ENCODE measurements at regions not wholly inside any gene's neighbourhood (a gene's known extent, or its start where the extent isn't known, plus 50 kb on each side); places are given as distances from the start of the nearest gene placed in this dataset.

DNA sequence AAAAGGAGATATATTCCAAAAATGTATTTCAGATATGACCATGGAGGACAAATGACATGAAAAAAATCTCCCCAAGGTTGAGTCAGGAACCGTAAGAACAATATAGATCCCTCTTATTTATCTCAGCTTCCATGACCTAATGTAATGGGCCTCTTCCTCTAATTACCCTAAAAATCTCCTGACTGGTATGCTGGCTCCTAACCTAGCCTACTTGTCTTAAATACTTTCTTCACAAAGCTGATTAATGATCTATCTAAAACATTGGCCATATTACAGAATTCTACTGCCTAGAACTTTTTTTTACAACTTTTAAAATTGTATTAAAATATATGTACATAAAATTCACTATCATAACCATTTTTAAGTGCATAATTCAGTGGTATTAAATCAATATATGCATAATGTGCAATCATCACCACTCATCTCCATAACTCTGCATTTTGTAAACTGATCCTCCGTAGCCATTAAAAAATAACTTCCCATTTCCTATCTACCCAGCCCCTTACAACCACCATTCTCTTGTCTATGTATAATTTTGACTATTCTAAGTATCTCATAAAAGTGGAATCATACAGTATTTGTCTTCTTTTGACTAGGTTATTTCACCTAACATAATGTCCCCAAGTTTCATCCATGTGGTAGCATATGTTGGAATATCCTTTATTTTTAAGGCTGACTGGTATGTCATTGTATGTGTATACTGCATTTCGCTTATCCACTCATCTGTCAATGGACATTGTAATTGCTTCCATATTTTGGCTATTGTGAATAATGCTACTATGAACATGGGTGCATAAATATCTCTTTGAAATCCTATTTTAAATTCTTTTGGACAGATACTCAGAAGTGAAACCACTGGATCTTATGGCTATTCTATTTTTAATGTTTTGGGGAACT is 464.6 kb downstream of the ADAMTS20 start:
- WGBS, 2 donors, result 86 to 87% methylated on average over 3 of the region's 3 CpGs
- TF ChIP-seq EP300 (IDR thresholded peaks at IDR 0.05), result no peak
- TF ChIP-seq, protein P1, sequence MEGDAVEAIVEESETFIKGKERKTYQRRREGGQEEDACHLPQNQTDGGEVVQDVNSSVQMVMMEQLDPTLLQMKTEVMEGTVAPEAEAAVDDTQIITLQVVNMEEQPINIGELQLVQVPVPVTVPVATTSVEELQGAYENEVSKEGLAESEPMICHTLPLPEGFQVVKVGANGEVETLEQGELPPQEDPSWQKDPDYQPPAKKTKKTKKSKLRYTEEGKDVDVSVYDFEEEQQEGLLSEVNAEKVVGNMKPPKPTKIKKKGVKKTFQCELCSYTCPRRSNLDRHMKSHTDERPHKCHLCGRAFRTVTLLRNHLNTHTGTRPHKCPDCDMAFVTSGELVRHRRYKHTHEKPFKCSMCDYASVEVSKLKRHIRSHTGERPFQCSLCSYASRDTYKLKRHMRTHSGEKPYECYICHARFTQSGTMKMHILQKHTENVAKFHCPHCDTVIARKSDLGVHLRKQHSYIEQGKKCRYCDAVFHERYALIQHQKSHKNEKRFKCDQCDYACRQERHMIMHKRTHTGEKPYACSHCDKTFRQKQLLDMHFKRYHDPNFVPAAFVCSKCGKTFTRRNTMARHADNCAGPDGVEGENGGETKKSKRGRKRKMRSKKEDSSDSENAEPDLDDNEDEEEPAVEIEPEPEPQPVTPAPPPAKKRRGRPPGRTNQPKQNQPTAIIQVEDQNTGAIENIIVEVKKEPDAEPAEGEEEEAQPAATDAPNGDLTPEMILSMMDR (IDR thresholded peaks at IDR 0.05), result no peak
- TF ChIP-seq POLR2A (IDR thresholded peaks at IDR 0.05), result no peak
- H3K27ac ChIP-seq, result no peak overlapping the region
- no peak for DNase-seq (ENCODE audit: low spot score in 2 of 2)
- H3K9me3 ChIP-seq, result peaks cover 0 to 33% (median 1%) of the 10 kb centered on the region in 4 donors
- H3K27me3 ChIP-seq, result no peaks in the 10 kb centered on the region
- H3K4me1 ChIP-seq, result no peaks in the 10 kb centered on the region
- H3K4me3 ChIP-seq, result no peak overlapping the region
- H3K36me3 ChIP-seq, result no peaks in the 10 kb centered on the region

DNA sequence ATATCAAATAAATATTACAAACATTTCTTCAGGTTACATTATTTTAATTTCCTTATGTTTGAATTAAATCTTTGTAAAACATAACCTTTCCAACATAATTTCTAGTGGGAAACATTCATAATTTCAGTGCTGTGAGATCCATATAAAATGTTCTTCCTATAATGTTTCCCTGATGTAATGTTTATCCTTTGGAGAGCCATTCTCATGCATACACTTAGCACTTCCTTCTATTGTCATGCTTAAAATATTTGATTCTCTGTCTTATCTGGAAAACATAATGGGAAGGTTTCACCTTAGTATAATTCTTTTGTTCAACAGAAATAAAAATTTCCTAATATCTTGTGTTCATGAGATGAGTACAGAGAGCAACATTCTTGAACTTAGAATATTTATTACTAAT is 472.5 kb downstream of the ADAMTS20 start:
- TF ChIP-seq, protein P1 (IDR thresholded peaks at IDR 0.05), result no peak
- no peak for TF ChIP-seq POLR2A (IDR thresholded peaks at IDR 0.05)
- no peak for TF ChIP-seq EP300 (IDR thresholded peaks at IDR 0.05)
- no peak overlapping the region for H3K4me3 ChIP-seq
- no peaks in the 10 kb centered on the region for H3K4me1 ChIP-seq
- peaks cover 0 to 5% (median 0%) of the 10 kb centered on the region in 4 donors for H3K9me3 ChIP-seq
- no peaks in the 10 kb centered on the region for H3K27me3 ChIP-seq
- no peak for DNase-seq (ENCODE audit: low spot score in 2 of 2)
- H3K36me3 ChIP-seq, result no peaks in the 10 kb centered on the region
- no peak overlapping the region for H3K27ac ChIP-seq

DNA sequence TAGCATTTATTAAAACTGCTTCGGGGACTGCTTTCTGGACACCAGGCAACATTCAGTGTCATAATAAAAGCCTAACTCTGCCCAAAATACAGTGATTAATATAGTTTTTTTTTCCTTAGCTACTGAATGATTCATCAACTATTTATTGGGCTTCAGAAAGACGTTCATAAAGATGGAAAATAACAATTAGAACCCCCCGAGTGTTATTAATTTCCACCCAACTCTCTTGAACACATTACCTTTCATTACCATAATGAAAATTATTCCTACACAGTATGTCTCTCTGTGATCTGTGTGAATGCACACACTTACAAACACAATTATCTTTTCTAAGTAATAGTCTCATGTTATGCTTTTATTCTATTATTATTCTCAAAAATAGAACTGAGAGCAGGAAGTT is 473.0 kb downstream of the ADAMTS20 start:
- Histone ChIP-seq H3K36me3 (no peaks in the 10 kb centered on the region), H3K4me1 (no peaks in the 10 kb centered on the region), H3K9me3 (peaks cover 0 to under 1% (median 0%) of the 10 kb centered on the region in 4 donors), H3K27me3 (no peaks in the 10 kb centered on the region), H3K4me3 (no peak overlapping the region), H3K27ac (no peak overlapping the region)
- TF ChIP-seq, protein P1 (IDR thresholded peaks at IDR 0.05), result no peak
- TF ChIP-seq EP300 (IDR thresholded peaks at IDR 0.05) (no peak), POLR2A (IDR thresholded peaks at IDR 0.05) (no peak)
- no peak for DNase-seq (ENCODE audit: low spot score in 2 of 2)
- 41 to 45% methylated on average over 3 of the region's 3 CpGs for WGBS, 2 donors

DNA sequence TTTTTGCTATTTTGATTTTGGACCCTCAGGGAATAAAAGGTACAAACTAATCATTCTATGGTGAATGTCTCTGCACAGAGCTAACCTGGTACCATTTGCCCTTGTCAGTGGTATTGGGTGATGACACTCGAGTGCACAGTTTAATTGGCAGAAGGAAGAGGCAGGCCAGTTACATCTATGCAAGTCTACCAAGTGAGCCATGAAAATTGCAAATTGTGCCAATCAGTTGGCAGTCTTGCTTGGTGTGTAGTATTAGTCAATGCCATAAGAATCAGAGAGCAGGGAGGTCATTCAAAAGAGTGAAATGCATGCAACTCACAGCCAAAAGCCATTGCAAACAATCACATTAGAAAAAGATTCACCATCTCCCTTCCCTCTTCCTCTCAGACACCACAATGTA is 479.6 kb downstream of the ADAMTS20 start:
- Histone ChIP-seq H3K4me3 (no peak overlapping the region), H3K4me1 (no peaks in the 10 kb centered on the region), H3K27ac (no peak overlapping the region), H3K9me3 (no peaks in the 10 kb centered on the region), H3K36me3 (no peaks in the 10 kb centered on the region), H3K27me3 (no peaks in the 10 kb centered on the region)
- TF ChIP-seq POLR2A (IDR thresholded peaks at IDR 0.05) (no peak), EP300 (IDR thresholded peaks at IDR 0.05) (no peak)
- TF ChIP-seq, protein P1 (IDR thresholded peaks at IDR 0.05), result no peak
- WGBS, 2 donors, result 100% methylated on average over 1 of the region's 1 CpG
- no peak for DNase-seq (ENCODE audit: low spot score in 2 of 2)

DNA sequence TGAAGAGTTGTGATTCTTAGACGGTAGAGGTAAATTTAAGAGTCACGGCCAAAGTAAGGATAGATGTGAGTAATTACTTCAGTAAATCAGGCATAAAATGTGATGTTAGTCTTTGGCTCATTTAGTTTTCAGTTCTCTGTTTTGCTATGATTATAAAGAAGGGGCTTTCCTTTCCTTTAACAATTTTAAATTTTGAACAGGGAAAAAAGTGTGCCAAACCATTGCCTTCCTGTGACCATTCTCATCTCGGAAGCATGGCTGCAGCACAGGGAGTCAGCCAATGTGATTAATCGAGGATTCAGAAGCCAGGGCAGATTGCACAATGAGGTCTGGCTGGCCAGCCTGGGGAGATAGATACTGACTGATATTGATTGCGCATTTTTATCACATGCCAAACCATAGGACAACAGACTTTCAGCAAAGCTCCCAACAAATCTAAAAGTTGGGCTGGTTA is 480.2 kb upstream of the PRICKLE1 start:
- H3K27me3 ChIP-seq, result no peaks in the 10 kb centered on the region
- DNase-seq (ENCODE audit: low spot score in 2 of 2), result peak in 1 of 2 donors; percentile 52
- no peak overlapping the region for H3K27ac ChIP-seq
- no peak overlapping the region for H3K4me3 ChIP-seq
- 73% methylated on average over 5 of the region's 5 CpGs for WGBS, 2 donors
- no peaks in the 10 kb centered on the region for H3K4me1 ChIP-seq
- peak in 1 of 2 donors; percentile 56 for TF ChIP-seq EP300 (IDR thresholded peaks at IDR 0.05)
- TF ChIP-seq, protein P1 (IDR thresholded peaks at IDR 0.05), result no peak
- no peaks in the 10 kb centered on the region for H3K36me3 ChIP-seq
- H3K9me3 ChIP-seq, result no peaks in the 10 kb centered on the region

Data from tibial nerve (tissue), 4 donors.